H1 (cell line): ENCODE measurements at regions not wholly inside any gene's neighbourhood (a gene's known extent, or its start where the extent isn't known, plus 50 kb on each side); places are given as distances from the start of the nearest gene placed in this dataset.

Experiments used
- CTCF ChIA-PET: fragments of 300-600 bp; sonication (Branson Sonifier 250); formaldehyde crosslinking; loops from one replicate; lab custom pipeline; 2021; ENCODE audit not compliant: partially characterized antibody; lab: Charles Lee
- POLR2A ChIA-PET: fragments of 300-600 bp; sonication (Branson Sonifier 250); formaldehyde crosslinking; loops from one replicate; lab custom pipeline; 2021; ENCODE audit warnings: inconsistent platforms; ENCODE audit not compliant: partially characterized antibody; lab: Charles Lee
- DNase-seq, 2 experiments: peaks; one replicate each; pipeline versions ENCODE4 v3.0.0 to v3.0.0-alpha.2; 2010 to 2022; ENCODE audit warnings: low spot score in 2 of 2, low read depth in 1 of 2, mixed read lengths in 1 of 2
- FAIRE-seq: peaks from 2 replicates; lab custom pipeline; 2011; peaks lifted over from hg19 to GRCh38; lab: Jason Lieb, UNC
- H2AFZ ChIP-seq: 2 replicates; pipeline ENCODE4 v1.8.1; 2012; ENCODE audit warnings: low read length, inconsistent platforms
- H2AK5ac ChIP-seq: 2 replicates; pipeline ENCODE4 v1.6.1; 2013; ENCODE audit warnings: low read depth, low read length
- H2BK120ac ChIP-seq: replicated peaks from 2 replicates; pipeline ENCODE3; 2013; ENCODE audit warnings: low read depth, low read length, inconsistent platforms
- H2BK12ac ChIP-seq: 2 replicates; pipeline ENCODE4 v1.6.1; 2013; ENCODE audit warnings: low read depth, low read length
- H2BK15ac ChIP-seq: 2 replicates; pipeline ENCODE4 v1.6.1; 2013; ENCODE audit warnings: low read length
- H2BK20ac ChIP-seq: 2 replicates; pipeline ENCODE4 v1.6.1; 2013; ENCODE audit warnings: low read length
- H2BK5ac ChIP-seq: 2 replicates; pipeline ENCODE4 v1.6.1; 2013; ENCODE audit warnings: low read depth, low read length
- H3K14ac ChIP-seq: 2 replicates; pipeline ENCODE4 v1.6.1; 2013; ENCODE audit warnings: inconsistent platforms; ENCODE audit not compliant: insufficient read length
- H3K18ac ChIP-seq: 2 replicates; pipeline ENCODE4 v1.6.1; 2013; ENCODE audit warnings: low read length; ENCODE audit errors: extremely low read depth
- H3K23ac ChIP-seq: 2 replicates; pipeline ENCODE4 v1.6.1; 2013; ENCODE audit warnings: inconsistent platforms; ENCODE audit not compliant: insufficient read length
- H3K23me2 ChIP-seq: 2 replicates; pipeline ENCODE4 v1.6.1; 2013; ENCODE audit warnings: low read depth, low read length
- H3K27ac ChIP-seq: 2 replicates; pipeline ENCODE4 v1.6.1; 2011; ENCODE audit warnings: low read depth, low read length, inconsistent platforms
- H3K27me3 ChIP-seq, 4 experiments: replicated peaks in 1 of 4; 1 replicate in 1 of 4; 2 replicates in 3 of 4; pipeline versions ENCODE4 v1.6.1 to v1.8.1; 2011 to 2013; ENCODE audit warnings: low read length in 3 of 4, mild to moderate bottlenecking in 3 of 4, inconsistent platforms in 2 of 4, mixed read lengths in 2 of 4, moderate library complexity in 1 of 4; ENCODE audit not compliant: control insufficient read depth in 3 of 4, insufficient read depth in 3 of 4; ENCODE audit errors: extremely low read depth in 1 of 4
- H3K36me3 ChIP-seq, 4 experiments: 2 replicates each; pipeline versions ENCODE4 v1.6.1 to v1.8.1; 2011 to 2013; ENCODE audit warnings: mild to moderate bottlenecking in 4 of 4, low read length in 3 of 4, moderate library complexity in 2 of 4, control low read depth in 1 of 4, inconsistent platforms in 1 of 4; ENCODE audit not compliant: insufficient read depth in 4 of 4, control insufficient read depth in 2 of 4
- H3K4ac ChIP-seq: replicated peaks from 2 replicates; pipeline ENCODE3; 2013; ENCODE audit warnings: low read length, low read depth, mixed read lengths, inconsistent platforms; ENCODE audit not compliant: insufficient read length
- H3K4me1 ChIP-seq, 4 experiments: replicated peaks in 1 of 4; 1 replicate in 1 of 4; 2 replicates in 3 of 4; pipeline versions ENCODE4 v1.6.1 to v1.8.1; 2011 to 2013; ENCODE audit warnings: low read length in 3 of 4, inconsistent platforms in 2 of 4, mixed read lengths in 1 of 4; ENCODE audit not compliant: insufficient read depth in 4 of 4, control insufficient read depth in 3 of 4
- H3K4me2 ChIP-seq, 2 experiments: 2 replicates each; pipeline versions ENCODE4 v1.6.1 to v1.8.1; 2011 to 2013; ENCODE audit warnings: low read depth in 2 of 2, low read length in 2 of 2, control low read depth in 1 of 2, inconsistent platforms in 1 of 2, mild to moderate bottlenecking in 1 of 2; ENCODE audit not compliant: insufficient read depth in 1 of 2
- H3K4me3 ChIP-seq, 4 experiments: fragments of 200-600, 300-600 bp in 1 of 4; sonication (generic), shearing (Covaris generic), sonication (Bioruptor Twin) in 1 of 4; 2 replicates each; pipeline versions ENCODE4 v1.5.1 to v1.8.1; 2011 to 2016; ENCODE audit warnings: low read length in 4 of 4, low read depth in 3 of 4, control low read depth in 2 of 4, inconsistent platforms in 2 of 4, mild to moderate bottlenecking in 2 of 4, mixed read lengths in 1 of 4, moderate library complexity in 1 of 4; ENCODE audit not compliant: insufficient read depth in 2 of 4; ENCODE audit errors: extremely low read depth in 1 of 4
- H3K56ac ChIP-seq: replicated peaks from 2 replicates; pipeline ENCODE3; 2013; ENCODE audit warnings: low read depth, mild to moderate bottlenecking, mixed read lengths, low read length, inconsistent platforms; ENCODE audit not compliant: insufficient read length
- H3K79me1 ChIP-seq: 2 replicates; pipeline ENCODE4 v1.6.1; 2013; ENCODE audit warnings: low read depth, low read length, control low read depth
- H3K79me2 ChIP-seq, 2 experiments: 2 replicates each; pipeline versions ENCODE4 v1.6.1 to v1.8.1; 2012 to 2013; ENCODE audit warnings: low read length in 2 of 2, mild to moderate bottlenecking in 2 of 2, inconsistent platforms in 1 of 2; ENCODE audit not compliant: insufficient read depth in 2 of 2, control insufficient read depth in 1 of 2
- H3K9ac ChIP-seq, 4 experiments: replicated peaks in 1 of 4; 1 replicate in 1 of 4; 2 replicates in 3 of 4; pipeline versions ENCODE4 v1.6.1 to v1.8.1; 2011 to 2013; ENCODE audit warnings: low read depth in 3 of 4, low read length in 3 of 4, control low read depth in 2 of 4, mild to moderate bottlenecking in 2 of 4, moderate library complexity in 2 of 4, inconsistent platforms in 1 of 4; ENCODE audit errors: extremely low read depth in 1 of 4
- H3K9me3 ChIP-seq, 2 experiments: 2 replicates each; pipeline versions ENCODE4 v1.6.1 to v1.8.1; 2012 to 2013; ENCODE audit warnings: mild to moderate bottlenecking in 2 of 2, moderate library complexity in 2 of 2, control low read depth in 1 of 2, inconsistent platforms in 1 of 2, low read depth in 1 of 2, low read length in 1 of 2, mixed read lengths in 1 of 2; ENCODE audit not compliant: insufficient read depth in 2 of 2
- H4K20me1 ChIP-seq, 2 experiments: replicated peaks in 1 of 2; 2 replicates each; pipeline versions ENCODE3 to v1.8.1; 2011 to 2013; ENCODE audit warnings: inconsistent platforms in 2 of 2, low read length in 2 of 2, mild to moderate bottlenecking in 1 of 2; ENCODE audit not compliant: insufficient read depth in 2 of 2, control insufficient read depth in 1 of 2
- H4K5ac ChIP-seq: 2 replicates; pipeline ENCODE4 v1.6.1; 2013; ENCODE audit warnings: low read length, low read depth, mixed read lengths, inconsistent platforms; ENCODE audit not compliant: insufficient read length
- H4K8ac ChIP-seq: 2 replicates; pipeline ENCODE4 v1.8.0; 2013; ENCODE audit warnings: mild to moderate bottlenecking, moderate library complexity, low read length, inconsistent platforms; ENCODE audit not compliant: insufficient read depth; ENCODE audit errors: extremely low read depth
- H4K91ac ChIP-seq: replicated peaks from 2 replicates; pipeline ENCODE3; 2013; ENCODE audit warnings: low read length, mixed read lengths, inconsistent platforms; ENCODE audit not compliant: insufficient read length
- BACH1 ChIP-seq: IDR thresholded peaks from 2 replicates; pipeline ENCODE4 v1.6.1; 2012; ENCODE audit warnings: low read length, improper control_type of control experiment
- MAFK ChIP-seq: IDR thresholded peaks from 2 replicates; pipeline ENCODE4 v1.6.1; 2012; ENCODE audit warnings: low read depth, mild to moderate bottlenecking, improper control_type of control experiment, low read length
- WGBS, 2 experiments: shearing (Covaris generic) in 1 of 2; methylation state at CpG; one replicate each; pipeline versions ENCODE4 v1.1.6 to v1.1.7; 2013 to 2015; ENCODE audit warnings: low lambda C conversion rate in 2 of 2, mixed read lengths in 2 of 2, inconsistent platforms in 1 of 2, low coverage in 1 of 2, missing lambda C conversion rate in 1 of 2; ENCODE audit not compliant: insufficient replicate concordance in 2 of 2, insufficient coverage in 1 of 2, insufficient read length in 1 of 2; ENCODE audit errors: extremely low coverage in 1 of 2, missing lambda C conversion rate in 1 of 2; 5-methylcytosine and 5-hydroxymethylcytosine counted together
- TF ChIP-seq, protein P1 (sequence below): IDR thresholded peaks from 2 replicates; pipeline ENCODE4 v1.6.1; 2012; ENCODE audit warnings: inconsistent platforms

DNA sequence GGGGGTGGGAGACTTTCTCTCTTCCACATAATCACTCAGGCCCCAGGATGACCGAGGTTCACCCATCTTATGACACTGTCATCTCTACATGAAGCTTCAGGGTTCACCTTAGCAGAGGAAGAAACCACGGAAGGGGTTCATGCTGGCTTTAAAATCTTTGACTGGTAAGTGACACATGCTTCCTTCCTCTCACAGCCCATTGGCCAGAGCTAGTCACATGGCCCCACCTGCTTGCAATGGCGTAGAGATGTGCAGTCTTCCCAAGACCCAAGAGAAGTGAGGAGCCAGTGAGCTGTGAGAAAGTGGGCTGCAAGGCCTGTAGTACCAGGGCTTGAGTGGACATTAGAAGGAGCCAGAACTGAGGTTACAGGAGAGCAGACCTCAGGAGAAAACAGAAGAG lies 180.3 kb downstream of the AXIN2 start:
- no peak for TF ChIP-seq MAFK
- TF ChIP-seq, protein P1, sequence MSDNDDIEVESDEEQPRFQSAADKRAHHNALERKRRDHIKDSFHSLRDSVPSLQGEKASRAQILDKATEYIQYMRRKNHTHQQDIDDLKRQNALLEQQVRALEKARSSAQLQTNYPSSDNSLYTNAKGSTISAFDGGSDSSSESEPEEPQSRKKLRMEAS, result no peak
- no peak for TF ChIP-seq BACH1
- 92% methylated on average over 3 of the region's 3 CpGs; no CpG with 5 or more reads in 1 of the 2 experiments for WGBS, 2 experiments
- Histone ChIP-seq H3K27ac (no peak overlapping the region), H3K18ac (no peak overlapping the region), H2BK20ac (no peak overlapping the region), H2AFZ (no peak overlapping the region; the same call in 1 of the 2 replicates), H3K14ac (no peak overlapping the region), H4K91ac (no peak overlapping the region), H3K79me1 (no peaks in the 10 kb centered on the region), H3K4me3 (no peak overlapping the region), H3K36me3 (no peaks in the 10 kb centered on the region), H2BK120ac (no peak overlapping the region), H3K23me2 (no peaks in the 10 kb centered on the region), H3K9ac (no peak overlapping the region), H2BK12ac (no peak overlapping the region), H3K9me3 (no peaks in the 10 kb centered on the region), H3K4me2 (no peak overlapping the region), H2AK5ac (no peak overlapping the region), H4K8ac (no peak overlapping the region), H3K4me1 (no peaks in the 10 kb centered on the region), H3K23ac (no peak overlapping the region), H2BK5ac (no peak overlapping the region), H3K27me3 (no peaks in the 10 kb centered on the region), H4K5ac (no peak overlapping the region), H3K4ac (no peak overlapping the region), H3K79me2 (no peaks in the 10 kb centered on the region), H3K56ac (no peak overlapping the region), H2BK15ac (no peak overlapping the region), H4K20me1 (no peaks in the 10 kb centered on the region)
- DNase-seq, result no peak
- FAIRE-seq, result no peak
- ChIA-PET CTCF (interaction anchor here (0.8 kb wide), 1 partner anchor 149 kb away, joined by 3 read pairs; no protein-coding TSS in a partner anchor), POLR2A (no interaction called here)
